ENCODE measurements at regions not wholly inside any gene's neighbourhood (a gene's known extent, or its start where the extent isn't known, plus 50 kb on each side); places are given as distances from the start of the nearest gene placed in this dataset.

DNA sequence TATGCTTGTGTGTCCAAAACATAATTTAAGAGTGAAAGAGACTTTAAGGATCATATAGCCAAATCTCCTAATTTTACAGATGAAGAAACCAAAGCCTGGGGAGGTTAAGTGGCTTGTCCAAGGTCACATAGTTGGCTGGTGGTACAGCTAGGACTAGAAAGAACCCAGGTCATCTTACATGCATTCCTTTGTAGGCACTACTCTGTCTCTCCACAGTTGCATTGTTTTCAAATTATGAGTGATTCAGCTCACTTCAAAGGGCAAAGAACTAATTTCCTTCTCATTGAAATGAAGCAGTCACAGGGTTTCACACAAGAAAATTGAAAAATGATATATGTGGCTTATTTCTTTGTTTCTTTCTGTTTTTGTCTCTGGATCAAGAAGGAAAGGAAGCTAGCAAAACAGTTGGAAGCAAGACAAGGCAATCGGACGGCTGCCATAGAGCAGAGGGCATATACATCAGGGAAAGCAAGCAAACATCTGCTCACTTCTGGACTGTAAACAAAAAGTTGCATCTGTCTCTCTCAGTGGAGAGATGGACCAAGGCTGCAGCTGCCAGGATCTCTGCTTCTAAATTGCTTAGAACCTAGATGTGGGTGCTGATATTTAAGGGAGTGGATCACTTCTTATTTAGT lies 107.5 kb upstream of the AMOT start:
- POLR2A ChIA-PET: interaction anchor here (0.5 kb wide), 1 partner anchor 1833 kb away, joined by 4 read pairs; no protein-coding TSS in a partner anchor
- no peak for ATAC-seq
- in situ Hi-C loops (cut with MboI) (no loop called here), intact Hi-C loops (cut with micrococcal nuclease) (no loop called here)
- no peak overlapping the region for H3K9ac ChIP-seq (ENCODE audit: insufficient read depth in 1 of 2, low read depth in 2 of 2, low read length in 2 of 2)
- CTCF ChIA-PET (ENCODE audit: low intra/inter-chr PET ratio): no interaction called here
- FAIRE-seq: no peak
- H2AFZ ChIP-seq (ENCODE audit: low read depth, low read length): no peak overlapping the region
- H3K9me3 ChIP-seq (replicated peaks; ENCODE audit: control insufficient read depth, insufficient read depth, low read depth, low read length): no peaks in the 10 kb centered on the region
- H3K9me1 ChIP-seq (ENCODE audit: control insufficient read depth, insufficient read depth, low read length): no peaks in the 10 kb centered on the region
- TF ChIP-seq ZNF24 (IDR thresholded peaks at IDR 0.05) (no peak), TAF9B (IDR thresholded peaks at IDR 0.05; ENCODE audit: partially characterized antibody) (no peak), FUS (optimal IDR thresholded peaks at IDR 0.05; ENCODE audit: low read depth, low read length) (no peak), CBX5 (IDR thresholded peaks at IDR 0.05; ENCODE audit: borderline replicate concordance, low read depth) (no peak), ZC3H11A (IDR thresholded peaks at IDR 0.05; ENCODE audit: low read depth, low read length) (no peak), GTF2A2 (tag; IDR thresholded peaks at IDR 0.05) (no peak), CREBBP (IDR thresholded peaks at IDR 0.05; ENCODE audit: low read depth, low read length) (no peak), ZNF212 (CRISPR knock-in tag; IDR thresholded peaks at IDR 0.05) (no peak), ZFPM2 (CRISPR knock-in tag; IDR thresholded peaks at IDR 0.05) (no peak)
- TF ChIP-seq, protein P1, sequence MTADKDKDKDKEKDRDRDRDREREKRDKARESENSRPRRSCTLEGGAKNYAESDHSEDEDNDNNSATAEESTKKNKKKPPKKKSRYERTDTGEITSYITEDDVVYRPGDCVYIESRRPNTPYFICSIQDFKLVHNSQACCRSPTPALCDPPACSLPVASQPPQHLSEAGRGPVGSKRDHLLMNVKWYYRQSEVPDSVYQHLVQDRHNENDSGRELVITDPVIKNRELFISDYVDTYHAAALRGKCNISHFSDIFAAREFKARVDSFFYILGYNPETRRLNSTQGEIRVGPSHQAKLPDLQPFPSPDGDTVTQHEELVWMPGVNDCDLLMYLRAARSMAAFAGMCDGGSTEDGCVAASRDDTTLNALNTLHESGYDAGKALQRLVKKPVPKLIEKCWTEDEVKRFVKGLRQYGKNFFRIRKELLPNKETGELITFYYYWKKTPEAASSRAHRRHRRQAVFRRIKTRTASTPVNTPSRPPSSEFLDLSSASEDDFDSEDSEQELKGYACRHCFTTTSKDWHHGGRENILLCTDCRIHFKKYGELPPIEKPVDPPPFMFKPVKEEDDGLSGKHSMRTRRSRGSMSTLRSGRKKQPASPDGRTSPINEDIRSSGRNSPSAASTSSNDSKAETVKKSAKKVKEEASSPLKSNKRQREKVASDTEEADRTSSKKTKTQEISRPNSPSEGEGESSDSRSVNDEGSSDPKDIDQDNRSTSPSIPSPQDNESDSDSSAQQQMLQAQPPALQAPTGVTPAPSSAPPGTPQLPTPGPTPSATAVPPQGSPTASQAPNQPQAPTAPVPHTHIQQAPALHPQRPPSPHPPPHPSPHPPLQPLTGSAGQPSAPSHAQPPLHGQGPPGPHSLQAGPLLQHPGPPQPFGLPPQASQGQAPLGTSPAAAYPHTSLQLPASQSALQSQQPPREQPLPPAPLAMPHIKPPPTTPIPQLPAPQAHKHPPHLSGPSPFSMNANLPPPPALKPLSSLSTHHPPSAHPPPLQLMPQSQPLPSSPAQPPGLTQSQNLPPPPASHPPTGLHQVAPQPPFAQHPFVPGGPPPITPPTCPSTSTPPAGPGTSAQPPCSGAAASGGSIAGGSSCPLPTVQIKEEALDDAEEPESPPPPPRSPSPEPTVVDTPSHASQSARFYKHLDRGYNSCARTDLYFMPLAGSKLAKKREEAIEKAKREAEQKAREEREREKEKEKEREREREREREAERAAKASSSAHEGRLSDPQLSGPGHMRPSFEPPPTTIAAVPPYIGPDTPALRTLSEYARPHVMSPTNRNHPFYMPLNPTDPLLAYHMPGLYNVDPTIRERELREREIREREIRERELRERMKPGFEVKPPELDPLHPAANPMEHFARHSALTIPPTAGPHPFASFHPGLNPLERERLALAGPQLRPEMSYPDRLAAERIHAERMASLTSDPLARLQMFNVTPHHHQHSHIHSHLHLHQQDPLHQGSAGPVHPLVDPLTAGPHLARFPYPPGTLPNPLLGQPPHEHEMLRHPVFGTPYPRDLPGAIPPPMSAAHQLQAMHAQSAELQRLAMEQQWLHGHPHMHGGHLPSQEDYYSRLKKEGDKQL (CRISPR knock-in tag; IDR thresholded peaks at IDR 0.05; ENCODE audit: borderline replicate concordance): no peak
- TF ChIP-seq, protein P2, sequence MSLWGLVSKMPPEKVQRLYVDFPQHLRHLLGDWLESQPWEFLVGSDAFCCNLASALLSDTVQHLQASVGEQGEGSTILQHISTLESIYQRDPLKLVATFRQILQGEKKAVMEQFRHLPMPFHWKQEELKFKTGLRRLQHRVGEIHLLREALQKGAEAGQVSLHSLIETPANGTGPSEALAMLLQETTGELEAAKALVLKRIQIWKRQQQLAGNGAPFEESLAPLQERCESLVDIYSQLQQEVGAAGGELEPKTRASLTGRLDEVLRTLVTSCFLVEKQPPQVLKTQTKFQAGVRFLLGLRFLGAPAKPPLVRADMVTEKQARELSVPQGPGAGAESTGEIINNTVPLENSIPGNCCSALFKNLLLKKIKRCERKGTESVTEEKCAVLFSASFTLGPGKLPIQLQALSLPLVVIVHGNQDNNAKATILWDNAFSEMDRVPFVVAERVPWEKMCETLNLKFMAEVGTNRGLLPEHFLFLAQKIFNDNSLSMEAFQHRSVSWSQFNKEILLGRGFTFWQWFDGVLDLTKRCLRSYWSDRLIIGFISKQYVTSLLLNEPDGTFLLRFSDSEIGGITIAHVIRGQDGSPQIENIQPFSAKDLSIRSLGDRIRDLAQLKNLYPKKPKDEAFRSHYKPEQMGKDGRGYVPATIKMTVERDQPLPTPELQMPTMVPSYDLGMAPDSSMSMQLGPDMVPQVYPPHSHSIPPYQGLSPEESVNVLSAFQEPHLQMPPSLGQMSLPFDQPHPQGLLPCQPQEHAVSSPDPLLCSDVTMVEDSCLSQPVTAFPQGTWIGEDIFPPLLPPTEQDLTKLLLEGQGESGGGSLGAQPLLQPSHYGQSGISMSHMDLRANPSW (CRISPR knock-in tag; IDR thresholded peaks at IDR 0.05): no peak
- H3K4me3 ChIP-seq: no peak overlapping the region
- DNase-seq (ENCODE audit: extremely low read depth in 1 of 4, low spot score in 3 of 4): no peak
- H3K4me1 ChIP-seq (replicated peaks in 1 of 2; ENCODE audit: control insufficient read depth in 2 of 2, insufficient read depth in 2 of 2, low read length in 2 of 2): no peaks in the 10 kb centered on the region
- no TSS peak for BruUV-seq (replicated peaks)
- 4% methylated on average over 2 of the region's 2 CpGs for WGBS (ENCODE audit: insufficient coverage, low coverage, missing lambda C conversion rate)
- no peak overlapping the region for H3K4me2 ChIP-seq (ENCODE audit: insufficient read depth, low read length)
- no peak overlapping the region for H3K27ac ChIP-seq (ENCODE audit: extremely low read depth, low read depth, low read length)
- no peaks in the 10 kb centered on the region for H3K27me3 ChIP-seq (ENCODE audit: control insufficient read depth in 2 of 2, insufficient read depth in 2 of 2, low read length in 2 of 2)
- no peaks in the 10 kb centered on the region for H3K36me3 ChIP-seq (ENCODE audit: control insufficient read depth, insufficient read depth, low read length)
- no peaks in the 10 kb centered on the region for H3K79me2 ChIP-seq (ENCODE audit: control insufficient read depth, insufficient read depth, low read length)
- no peaks in the 10 kb centered on the region for H4K20me1 ChIP-seq (replicated peaks; ENCODE audit: control insufficient read depth, insufficient read depth, low read length)

Measured in K562 (cell line).